GM12874 (cell line): ENCODE measurements at regions not wholly inside any gene's neighbourhood (a gene's known extent, or its start where the extent isn't known, plus 50 kb on each side); places are given as distances from the start of the nearest gene placed in this dataset.

Experiments used
- CTCF ChIP-seq: IDR thresholded peaks from 2 replicates; pipeline ENCODE4 v1.5.1; 2011; ENCODE audit warnings: low read depth, mild to moderate bottlenecking, control low read depth, low read length, moderate library complexity; ENCODE audit not compliant: insufficient read depth

GRCh38 chr17:72308744-72309385 lies 188.0 kb downstream of the SOX9 start:
- TF ChIP-seq CTCF: no peak

GRCh38 chr17:72311004-72311403 lies 190.2 kb downstream of the SOX9 start:
- no peak for TF ChIP-seq CTCF

- no peak for TF ChIP-seq CTCF
Observed at GRCh38 chr17:72315122-72315913, 194.5 kb downstream of the SOX9 start.

- TF ChIP-seq CTCF: no peak
Observed at GRCh38 chr17:72318131-72318530, 197.3 kb downstream of the SOX9 start.

GRCh38 chr17:72321896-72322295 lies 201.1 kb downstream of the SOX9 start:
- no peak for TF ChIP-seq CTCF

- no peak for TF ChIP-seq CTCF
Observed at GRCh38 chr17:72332367-72332766, 211.5 kb downstream of the SOX9 start.

- no peak for TF ChIP-seq CTCF
Observed at GRCh38 chr17:72333570-72333969, 212.8 kb downstream of the SOX9 start.
